ENCODE measurements at regions not wholly inside any gene's neighbourhood (a gene's known extent, or its start where the extent isn't known, plus 50 kb on each side); places are given as distances from the start of the nearest gene placed in this dataset.

- in situ Hi-C loops (cut with MboI; ENCODE audit: low pct_ligation_motif_present in 1 of 4, low pct_unique_long_range_greater_than_20kb in 1 of 4, low sequenced_read_pairs in 3 of 4) = no loop called here
- Histone ChIP-seq H3K27ac (no peak overlapping the region), H3K4me3 (no peak overlapping the region), H3K4me1 (no peaks in the 10 kb centered on the region), H3K27me3 (no peaks in the 10 kb centered on the region), H3K36me3 (no peaks in the 10 kb centered on the region), H3K9me3 (no peaks in the 10 kb centered on the region)
- 27 to 73% methylated on average over 1 of the region's 1 CpG for WGBS, 2 donors (ENCODE audit: low coverage in 1 of 2)
- DNase-seq = no peak
- TF ChIP-seq POLR2A (IDR thresholded peaks at IDR 0.05) (no peak), EP300 (IDR thresholded peaks at IDR 0.05; ENCODE audit: low read depth) (no peak), POLR2AphosphoS5 (IDR thresholded peaks at IDR 0.05) (no peak)
- TF ChIP-seq, protein P1, sequence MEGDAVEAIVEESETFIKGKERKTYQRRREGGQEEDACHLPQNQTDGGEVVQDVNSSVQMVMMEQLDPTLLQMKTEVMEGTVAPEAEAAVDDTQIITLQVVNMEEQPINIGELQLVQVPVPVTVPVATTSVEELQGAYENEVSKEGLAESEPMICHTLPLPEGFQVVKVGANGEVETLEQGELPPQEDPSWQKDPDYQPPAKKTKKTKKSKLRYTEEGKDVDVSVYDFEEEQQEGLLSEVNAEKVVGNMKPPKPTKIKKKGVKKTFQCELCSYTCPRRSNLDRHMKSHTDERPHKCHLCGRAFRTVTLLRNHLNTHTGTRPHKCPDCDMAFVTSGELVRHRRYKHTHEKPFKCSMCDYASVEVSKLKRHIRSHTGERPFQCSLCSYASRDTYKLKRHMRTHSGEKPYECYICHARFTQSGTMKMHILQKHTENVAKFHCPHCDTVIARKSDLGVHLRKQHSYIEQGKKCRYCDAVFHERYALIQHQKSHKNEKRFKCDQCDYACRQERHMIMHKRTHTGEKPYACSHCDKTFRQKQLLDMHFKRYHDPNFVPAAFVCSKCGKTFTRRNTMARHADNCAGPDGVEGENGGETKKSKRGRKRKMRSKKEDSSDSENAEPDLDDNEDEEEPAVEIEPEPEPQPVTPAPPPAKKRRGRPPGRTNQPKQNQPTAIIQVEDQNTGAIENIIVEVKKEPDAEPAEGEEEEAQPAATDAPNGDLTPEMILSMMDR (IDR thresholded peaks at IDR 0.05) = no peak
- intact Hi-C loops (cut with DNase I; ENCODE audit: low total_unique reads) = no loop called here
These were observed 325.0 kb downstream of the ZNF326 start for GRCh38 chr1:90319918-90320317.

DNA sequence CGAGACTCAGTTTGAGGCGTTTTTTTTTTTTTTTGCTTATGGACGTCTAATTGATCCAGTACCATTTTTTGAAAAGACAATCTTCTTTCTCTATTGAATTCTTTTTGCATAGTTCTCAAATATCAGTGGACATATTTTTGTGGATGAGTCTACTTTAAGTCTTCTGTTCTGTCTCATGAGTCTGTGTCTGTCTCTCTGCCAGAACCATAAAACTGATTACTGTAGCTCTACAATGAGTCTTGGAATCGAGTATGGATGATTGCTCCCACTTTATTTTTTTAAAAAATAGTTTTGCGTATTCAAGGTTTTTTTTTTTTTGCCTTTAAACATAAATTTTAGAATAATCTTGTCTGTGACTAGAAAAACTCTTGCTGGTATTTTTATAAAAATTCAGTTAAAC, 323.5 kb downstream of the ZNF326 start:
- Histone ChIP-seq H3K27ac (no peak overlapping the region), H3K4me3 (no peak overlapping the region), H3K27me3 (no peaks in the 10 kb centered on the region), H3K4me1 (no peaks in the 10 kb centered on the region), H3K36me3 (no peaks in the 10 kb centered on the region), H3K9me3 (no peaks in the 10 kb centered on the region)
- in situ Hi-C loops (cut with MboI; ENCODE audit: low pct_ligation_motif_present in 1 of 4, low pct_unique_long_range_greater_than_20kb in 1 of 4, low sequenced_read_pairs in 3 of 4) (no loop called here), intact Hi-C loops (cut with DNase I; ENCODE audit: low total_unique reads) (no loop called here)
- TF ChIP-seq, protein P1 (IDR thresholded peaks at IDR 0.05) = no peak
- TF ChIP-seq POLR2A (IDR thresholded peaks at IDR 0.05) = no peak
- no peak for TF ChIP-seq POLR2AphosphoS5 (IDR thresholded peaks at IDR 0.05)
- TF ChIP-seq EP300 (IDR thresholded peaks at IDR 0.05; ENCODE audit: low read depth) = no peak
- DNase-seq = no peak
- 47 to 62% methylated on average over 5 of the region's 5 CpGs for WGBS, 2 donors (ENCODE audit: low coverage in 1 of 2)

DNA sequence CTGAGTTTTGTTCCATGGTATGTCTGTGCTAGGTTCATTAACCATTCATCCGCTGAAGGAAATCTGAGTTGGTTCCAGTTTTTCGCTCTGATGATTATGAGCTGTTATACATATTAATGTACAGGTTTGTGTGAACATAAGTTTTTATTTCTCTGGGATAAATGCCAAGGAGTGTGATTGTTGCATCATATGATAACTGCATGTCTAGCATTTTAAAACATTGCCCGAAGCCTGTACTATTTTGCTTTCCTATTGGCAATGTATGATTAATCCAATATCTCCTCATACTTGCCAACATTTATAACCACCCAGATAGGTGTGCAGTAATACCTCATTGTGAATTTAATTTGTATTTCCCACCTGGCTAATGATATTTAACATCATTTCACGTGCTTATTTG, 322.7 kb downstream of the ZNF326 start:
- no peak for DNase-seq
- Histone ChIP-seq H3K27me3 (no peaks in the 10 kb centered on the region), H3K4me3 (no peak overlapping the region), H3K9me3 (no peaks in the 10 kb centered on the region), H3K36me3 (no peaks in the 10 kb centered on the region), H3K4me1 (no peaks in the 10 kb centered on the region), H3K27ac (no peak overlapping the region)
- intact Hi-C loops (cut with DNase I; ENCODE audit: low total_unique reads) (no loop called here), in situ Hi-C loops (cut with MboI; ENCODE audit: low pct_ligation_motif_present in 1 of 4, low pct_unique_long_range_greater_than_20kb in 1 of 4, low sequenced_read_pairs in 3 of 4) (no loop called here)
- 68 to 71% methylated on average over 4 of the region's 4 CpGs for WGBS, 2 donors (ENCODE audit: low coverage in 1 of 2)
- TF ChIP-seq POLR2AphosphoS5 (IDR thresholded peaks at IDR 0.05) (no peak), EP300 (IDR thresholded peaks at IDR 0.05; ENCODE audit: low read depth) (no peak), POLR2A (IDR thresholded peaks at IDR 0.05) (no peak)
- TF ChIP-seq, protein P1 (IDR thresholded peaks at IDR 0.05) = no peak

- intact Hi-C loops (cut with DNase I; ENCODE audit: low total_unique reads) = no loop called here
- no peaks in the 10 kb centered on the region for H3K9me3 ChIP-seq
- H3K36me3 ChIP-seq = no peaks in the 10 kb centered on the region
- DNase-seq = no peak
- WGBS, 2 donors (ENCODE audit: low coverage in 1 of 2) = 85 to 100% methylated on average over 1 to 7 of the region's 7 CpGs
- H3K4me3 ChIP-seq = no peak overlapping the region
- no peaks in the 10 kb centered on the region for H3K4me1 ChIP-seq
- in situ Hi-C loops (cut with MboI; ENCODE audit: low pct_ligation_motif_present in 1 of 4, low pct_unique_long_range_greater_than_20kb in 1 of 4, low sequenced_read_pairs in 3 of 4) = no loop called here
- H3K27ac ChIP-seq = no peak overlapping the region
- H3K27me3 ChIP-seq = no peaks in the 10 kb centered on the region
- TF ChIP-seq, protein P1 (IDR thresholded peaks at IDR 0.05) = no peak
- TF ChIP-seq EP300 (IDR thresholded peaks at IDR 0.05; ENCODE audit: low read depth) (no peak), POLR2AphosphoS5 (IDR thresholded peaks at IDR 0.05) (no peak), POLR2A (IDR thresholded peaks at IDR 0.05) (no peak)
These were observed 319.6 kb downstream of the ZNF326 start for GRCh38 chr1:90314533-90314932.

All from transverse colon (tissue), 4 donors.